GM21423 (cell line): ENCODE measurements at regions not wholly inside any gene's neighbourhood (a gene's known extent, or its start where the extent isn't known, plus 50 kb on each side); places are given as distances from the start of the nearest gene placed in this dataset.

ENCODE experiments used
- ATAC-seq: cut with Tn5 transposase; IDR thresholded peaks from one replicate; pipeline ENCODE4 v1.9.1; 2021; ENCODE audit warnings: mild to moderate bottlenecking, moderate library complexity; ENCODE audit not compliant: unreplicated experiment

DNA sequence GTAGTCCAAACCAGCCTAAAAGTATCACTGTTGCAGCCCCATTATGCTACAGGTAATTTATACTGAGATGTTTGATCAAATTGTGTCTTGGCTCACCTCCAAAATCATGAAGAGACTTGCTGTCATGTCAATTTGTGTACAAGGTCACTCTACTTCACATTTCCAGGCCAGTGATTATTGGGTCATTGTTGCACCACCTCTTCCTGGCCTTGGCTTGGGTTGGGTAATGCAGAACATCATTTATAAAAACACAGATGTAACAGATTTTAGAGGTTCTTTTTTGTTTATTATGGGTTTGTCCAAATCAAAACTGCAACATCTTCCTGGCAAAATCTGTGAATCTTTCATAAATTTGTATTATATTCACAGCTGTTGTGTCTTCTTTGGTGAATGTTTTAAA, 459.5 kb downstream of the ANKRD50 start:
- ATAC-seq: no peak

DNA sequence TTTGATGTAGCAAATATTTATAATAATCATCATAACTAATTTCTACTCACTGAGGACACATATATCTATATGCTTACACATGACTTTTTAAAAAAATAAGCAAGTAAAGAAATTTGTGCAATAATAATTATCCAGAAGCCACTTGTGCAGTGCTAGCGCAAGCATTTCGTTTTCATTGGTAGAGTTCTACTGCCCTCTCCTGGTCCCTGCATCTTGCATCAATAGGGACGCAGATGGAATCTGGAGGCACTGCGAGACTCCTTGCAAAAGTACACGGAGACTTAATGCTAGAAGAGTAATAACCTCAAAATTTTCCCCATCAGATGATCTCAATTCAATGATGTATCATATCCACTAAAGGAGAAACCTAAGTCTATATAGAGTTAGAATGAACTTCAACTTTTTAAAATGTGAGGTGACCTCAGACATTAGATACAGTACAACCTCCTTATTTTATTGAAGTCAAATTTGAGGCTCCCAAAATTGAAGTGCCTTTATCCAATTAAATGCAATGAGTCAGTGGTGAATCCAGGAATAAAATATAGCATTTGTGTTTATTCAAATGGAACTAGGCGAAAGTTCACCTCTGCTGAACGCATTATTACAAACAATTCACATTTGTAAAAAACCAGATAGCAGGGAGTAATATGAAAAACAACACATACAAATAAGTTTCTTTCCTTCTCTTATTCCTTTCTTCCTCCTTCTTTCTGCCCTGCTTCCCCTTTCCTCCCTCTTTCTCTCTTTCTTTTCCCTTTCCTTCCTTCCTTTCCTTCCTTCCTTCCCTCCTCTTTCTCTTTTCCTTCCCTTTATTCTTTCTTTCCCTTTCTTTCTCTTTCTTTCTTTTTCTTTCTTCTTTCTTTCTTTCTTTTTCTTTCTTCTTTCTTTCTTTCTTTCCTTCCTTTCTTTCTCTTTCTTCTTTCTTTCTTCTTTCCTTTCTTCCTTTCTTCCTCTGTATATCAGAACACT, 450.0 kb downstream of the ANKRD50 start:
- peak; percentile 95 for ATAC-seq

DNA sequence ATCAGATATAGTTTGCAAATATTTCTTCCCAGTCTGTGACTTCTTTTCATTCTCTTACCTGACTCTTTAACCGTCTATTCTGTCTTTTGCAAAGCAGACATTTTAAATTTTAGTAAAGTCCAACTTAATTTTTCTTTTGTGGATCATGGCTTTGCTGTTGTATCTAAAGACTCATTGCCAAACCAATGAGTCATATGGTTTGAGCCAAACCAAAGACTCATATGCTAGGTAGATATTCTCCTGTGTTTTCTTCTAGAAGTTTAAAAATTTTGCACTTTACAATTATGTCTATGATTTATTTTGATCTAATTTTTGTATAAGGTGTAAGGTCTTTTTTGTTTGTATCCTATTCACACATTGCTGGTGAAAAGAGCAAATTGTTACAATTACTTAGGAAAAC, 446.8 kb downstream of the ANKRD50 start:
- no peak for ATAC-seq

DNA sequence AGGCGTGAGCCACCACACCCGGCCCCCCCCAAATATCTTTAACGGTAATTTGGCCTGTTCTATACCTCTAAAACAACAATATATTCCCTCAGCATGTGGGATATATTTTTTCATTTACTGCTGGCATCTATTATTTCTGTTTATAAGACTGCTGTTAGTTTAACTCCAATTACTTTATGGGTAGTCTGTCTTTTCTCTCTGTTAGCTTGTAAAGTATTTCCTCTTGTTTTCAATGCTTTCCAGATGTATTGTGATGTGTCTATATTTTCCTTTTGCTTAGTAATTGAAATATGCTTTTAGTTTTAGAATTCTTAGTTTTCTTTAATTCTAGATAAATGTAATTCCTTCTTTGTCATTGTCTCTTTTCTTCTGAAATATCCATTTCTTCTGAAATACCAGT, 445.8 kb downstream of the ANKRD50 start:
- ATAC-seq: no peak

DNA sequence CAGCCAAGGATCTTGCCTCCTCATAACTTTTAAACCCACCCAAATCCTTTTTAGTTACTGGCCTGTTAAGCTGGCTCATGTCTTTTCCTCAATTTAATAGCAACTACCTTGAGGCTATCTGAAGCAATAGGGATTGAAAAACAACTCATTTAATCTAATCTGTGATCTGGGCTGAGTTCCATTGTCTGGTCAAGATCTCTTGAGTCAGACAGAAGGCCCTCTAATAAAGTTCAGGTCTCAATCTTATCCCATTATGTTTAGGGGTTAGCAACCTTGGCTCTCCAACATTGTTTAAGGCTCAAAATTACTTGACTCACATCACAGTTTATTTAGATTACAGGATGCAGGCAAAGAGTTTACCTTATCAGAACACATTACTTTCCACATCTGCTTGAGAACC, 436.1 kb downstream of the ANKRD50 start:
- ATAC-seq: no peak

DNA sequence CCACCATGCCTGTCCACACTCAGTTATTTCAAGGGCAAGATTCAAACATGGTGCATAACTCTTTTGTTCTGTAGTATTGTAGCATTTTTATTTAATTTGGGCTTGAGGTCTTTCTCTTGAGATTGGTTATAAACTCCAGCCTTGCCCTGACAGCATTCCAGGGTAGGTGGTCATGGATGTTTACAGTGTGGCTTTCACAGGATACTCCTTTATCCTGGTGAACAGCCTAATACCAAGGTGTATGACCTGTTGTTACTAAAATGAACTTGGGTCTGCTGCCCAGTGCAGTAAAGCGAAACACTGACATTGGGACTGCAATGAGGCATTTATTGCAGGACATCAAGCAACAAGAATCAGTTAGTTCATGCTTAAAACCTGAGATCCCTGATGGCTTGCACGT, 434.8 kb downstream of the ANKRD50 start:
- ATAC-seq: no peak

DNA sequence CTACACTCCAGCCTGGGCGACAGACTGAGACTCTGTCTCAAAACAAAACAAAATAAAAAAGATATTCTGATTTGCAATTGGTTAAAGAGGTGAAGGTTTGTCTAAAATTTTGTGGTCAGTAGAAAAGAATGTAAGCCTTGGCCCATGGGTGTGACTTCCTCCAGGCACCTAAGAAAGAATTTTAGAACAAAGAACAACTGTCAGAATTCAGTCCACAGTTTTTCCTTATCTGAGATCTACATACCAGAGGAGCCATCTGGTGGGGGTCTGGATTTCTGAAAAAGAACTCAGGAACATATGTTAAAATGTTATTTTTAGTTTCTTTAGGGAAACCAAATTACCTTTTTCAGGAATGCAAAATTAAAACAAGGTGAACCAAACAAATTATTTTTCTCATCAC, 434.1 kb downstream of the ANKRD50 start:
- no peak for ATAC-seq

DNA sequence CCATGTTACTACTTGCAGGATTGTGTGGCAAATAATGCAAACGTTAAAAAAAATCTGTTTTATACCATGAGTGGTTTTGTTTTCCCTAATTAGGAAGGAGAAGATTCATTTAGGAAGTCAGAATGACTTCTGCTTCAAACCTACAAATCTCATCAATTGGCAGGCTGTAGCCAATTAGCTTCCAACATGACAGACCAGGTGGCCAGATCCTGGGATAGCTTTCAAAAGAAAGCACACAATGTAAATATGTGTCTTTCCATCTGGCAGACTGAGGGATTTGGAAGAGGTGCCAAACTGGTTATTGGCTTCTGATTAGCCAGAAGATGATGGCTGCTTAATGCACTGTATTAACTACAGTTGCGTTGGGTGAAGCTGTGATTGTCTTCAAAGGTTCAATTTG, 432.8 kb downstream of the ANKRD50 start:
- ATAC-seq: no peak

DNA sequence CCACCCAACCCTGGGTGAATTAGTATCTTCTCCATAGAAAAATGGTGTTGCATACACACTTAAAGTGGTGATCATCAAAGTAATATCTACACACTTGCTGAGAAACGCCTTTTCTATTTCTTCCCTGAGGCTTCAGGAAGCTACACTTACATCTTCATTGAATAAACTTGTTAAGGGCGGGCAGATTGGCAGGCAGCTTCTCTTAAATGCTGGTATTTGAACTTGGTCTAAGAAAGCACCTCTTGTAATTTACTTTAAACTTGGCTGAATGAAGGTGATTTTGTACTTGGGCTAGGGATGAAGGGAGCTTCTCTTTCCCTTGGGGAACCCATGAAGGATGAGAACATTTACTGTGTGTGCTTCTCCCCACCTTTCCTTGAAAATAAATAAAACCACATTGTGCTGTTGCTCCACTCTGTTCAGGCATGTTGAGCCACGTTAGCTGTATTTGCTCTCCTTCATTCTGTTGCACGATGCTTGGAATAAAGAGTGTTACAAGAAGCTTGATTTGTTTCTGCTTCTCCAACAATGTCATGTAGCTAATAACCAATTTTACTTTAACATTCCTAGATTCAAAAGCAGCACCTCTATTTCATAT, 430.1 kb downstream of the ANKRD50 start:
- ATAC-seq: no peak

DNA sequence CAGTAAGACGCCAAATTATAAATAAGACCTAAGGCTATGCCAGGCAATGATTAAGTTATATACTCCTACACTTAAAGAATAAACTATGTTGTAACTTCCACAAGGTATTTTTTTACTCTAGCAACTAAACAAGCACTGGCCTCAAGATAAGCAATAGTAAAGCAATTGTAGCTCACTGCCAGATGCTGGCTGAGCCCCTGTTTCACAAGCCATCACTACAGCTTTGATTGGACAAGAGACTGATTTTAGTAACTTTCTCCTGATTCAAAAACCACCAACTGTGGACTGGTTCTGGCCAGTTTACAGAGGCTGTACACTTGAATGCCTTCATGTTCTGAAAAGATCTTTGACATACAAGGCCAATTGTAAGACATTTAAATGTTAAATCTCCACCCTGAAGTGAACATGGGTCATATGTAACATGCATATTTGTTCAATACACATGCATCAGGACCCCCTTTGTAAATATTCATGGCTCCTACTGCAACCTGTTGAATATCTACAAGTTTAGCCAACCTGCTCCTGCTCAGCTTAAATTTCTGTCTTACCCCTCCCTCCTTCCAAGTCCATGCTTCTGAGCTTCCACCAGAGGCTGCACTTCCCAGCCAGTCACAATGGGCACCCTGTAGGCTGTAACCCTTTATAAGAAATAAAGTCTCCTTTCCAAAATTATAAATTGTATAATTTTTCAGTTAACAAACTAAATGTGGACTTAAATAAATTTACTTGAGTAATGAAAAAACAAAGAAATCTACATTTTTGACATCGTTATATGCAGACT, 423.6 kb downstream of the ANKRD50 start:
- ATAC-seq: no peak

DNA sequence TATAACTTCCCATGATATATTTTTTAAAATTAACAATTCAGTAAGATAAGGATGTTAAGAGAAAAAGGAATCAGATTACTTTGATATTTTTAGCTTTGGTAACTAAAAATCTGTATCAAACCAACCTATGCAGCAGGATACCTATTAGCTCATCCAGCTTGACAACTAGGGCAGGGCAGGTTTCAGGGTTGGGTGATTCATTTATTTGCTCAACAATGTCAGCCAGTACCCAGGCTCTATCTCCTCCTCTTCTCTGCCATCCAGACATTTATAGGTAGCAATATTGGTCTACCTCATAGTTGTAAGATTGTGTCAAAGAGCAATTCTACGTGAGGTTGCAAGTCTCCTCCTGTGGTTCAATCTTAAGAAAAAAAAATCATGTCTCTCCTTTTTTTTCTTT, 421.9 kb downstream of the ANKRD50 start:
- ATAC-seq: no peak

DNA sequence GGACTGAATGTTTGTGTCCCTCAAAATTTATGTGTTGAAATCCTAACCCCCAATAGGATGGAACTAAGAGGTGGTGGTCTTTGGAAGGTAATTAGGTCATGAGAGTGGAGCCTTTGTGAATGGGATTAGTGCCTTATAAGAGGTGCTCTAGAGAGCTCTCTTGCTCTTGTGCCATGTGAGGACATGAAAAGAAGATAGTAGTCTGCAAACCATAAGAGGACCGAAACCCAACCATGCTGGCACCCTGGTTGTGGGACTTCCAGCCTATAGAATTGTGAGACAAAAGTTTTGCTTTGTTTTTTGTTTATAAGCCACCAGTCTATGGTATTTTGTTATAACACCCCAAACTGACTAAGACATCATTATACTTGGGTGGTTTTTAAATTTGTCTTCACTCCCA, 417.1 kb downstream of the ANKRD50 start:
- no peak for ATAC-seq

DNA sequence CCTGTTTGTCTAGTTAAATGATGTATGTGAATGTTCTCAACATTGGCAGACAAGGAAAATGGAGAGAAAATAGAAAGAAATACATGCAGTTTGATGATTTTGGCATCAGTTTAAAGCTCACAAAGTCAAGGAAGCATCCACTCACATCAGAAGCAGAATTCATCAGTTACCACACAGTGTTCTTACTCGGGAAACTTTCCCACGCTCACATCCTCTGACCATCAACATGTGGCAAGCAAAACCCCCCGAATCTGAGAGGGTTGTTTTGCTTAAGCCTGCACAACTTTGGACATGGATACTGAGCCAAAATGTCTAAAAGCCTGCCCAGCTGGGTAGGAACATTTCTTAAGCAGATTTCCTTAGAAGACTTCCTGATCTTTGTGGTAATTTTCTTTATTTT, 407.6 kb downstream of the ANKRD50 start:
- ATAC-seq: no peak

DNA sequence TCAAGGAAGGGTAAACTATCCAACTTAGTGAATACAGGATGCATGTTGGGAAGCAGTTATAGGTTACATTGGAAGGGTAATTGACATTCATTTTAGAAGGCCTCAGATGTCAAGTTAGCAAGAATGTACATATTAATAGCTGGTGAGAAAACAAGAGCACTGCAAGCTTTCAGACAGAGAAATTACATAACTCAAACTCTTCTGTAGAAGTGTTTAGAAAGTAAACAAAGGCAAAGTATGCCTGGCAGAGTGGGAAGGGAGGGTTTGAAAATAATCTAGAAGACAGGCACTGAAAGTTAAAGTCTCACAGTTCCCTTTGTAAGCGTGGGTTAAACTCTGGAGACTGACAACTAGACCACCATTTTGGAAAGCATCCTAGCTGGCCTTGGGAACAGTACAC, 406.2 kb downstream of the ANKRD50 start:
- no peak for ATAC-seq

DNA sequence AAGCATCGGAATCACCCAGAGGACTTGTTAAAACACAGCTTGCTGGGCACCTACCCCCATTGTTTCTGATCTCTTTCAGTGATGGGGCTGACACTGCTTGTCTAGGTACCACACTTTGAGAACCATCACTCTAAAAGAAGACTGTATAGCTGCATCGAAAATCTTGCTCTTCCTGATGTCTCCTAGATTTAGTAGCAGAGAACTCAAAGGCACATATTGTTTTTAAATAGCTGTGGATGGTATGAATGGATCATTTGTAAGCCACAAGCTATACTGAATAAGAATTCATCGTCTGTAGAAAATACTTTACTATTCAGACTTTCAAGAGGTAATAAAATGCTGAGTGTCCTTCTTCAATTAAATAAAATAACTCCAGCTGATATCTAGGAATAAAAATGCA, 405.4 kb downstream of the ANKRD50 start:
- no peak for ATAC-seq

DNA sequence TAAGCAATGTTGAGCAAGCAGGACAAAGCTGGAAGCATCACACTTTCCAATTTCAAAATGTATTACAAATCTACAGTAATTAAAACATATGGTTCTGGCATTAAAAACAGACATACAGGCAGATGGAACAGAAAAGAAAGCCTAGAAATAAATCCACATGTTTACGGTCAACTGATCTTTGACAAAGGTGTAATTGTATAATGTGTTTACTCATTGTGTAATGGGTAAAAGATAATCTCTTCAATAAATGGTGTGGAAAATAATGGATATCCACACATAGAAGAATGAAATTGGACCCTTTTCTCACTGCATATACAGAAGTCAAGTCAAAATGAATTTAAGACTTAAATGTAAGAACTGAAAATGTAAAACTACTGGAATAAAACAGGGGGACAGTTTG, 394.2 kb downstream of the ANKRD50 start:
- ATAC-seq: no peak

DNA sequence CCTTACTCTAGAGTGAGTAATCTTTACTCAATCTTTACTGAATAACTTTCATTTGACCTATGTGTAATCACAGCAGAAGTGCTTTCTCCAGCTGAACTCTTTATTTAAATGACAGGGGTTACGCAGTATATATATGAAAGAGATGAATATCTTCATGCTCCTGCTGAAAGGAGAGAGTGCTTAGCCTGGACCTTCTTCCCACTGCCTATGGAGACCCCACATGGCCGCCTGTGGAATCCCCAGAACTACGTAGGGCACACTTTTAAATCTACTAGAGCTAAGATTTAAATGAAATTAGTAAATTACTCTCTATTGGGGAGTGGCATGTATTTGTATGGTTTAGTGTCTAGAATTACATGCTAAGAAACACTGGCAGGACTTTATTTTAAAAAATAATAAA, 391.2 kb downstream of the ANKRD50 start:
- no peak for ATAC-seq

DNA sequence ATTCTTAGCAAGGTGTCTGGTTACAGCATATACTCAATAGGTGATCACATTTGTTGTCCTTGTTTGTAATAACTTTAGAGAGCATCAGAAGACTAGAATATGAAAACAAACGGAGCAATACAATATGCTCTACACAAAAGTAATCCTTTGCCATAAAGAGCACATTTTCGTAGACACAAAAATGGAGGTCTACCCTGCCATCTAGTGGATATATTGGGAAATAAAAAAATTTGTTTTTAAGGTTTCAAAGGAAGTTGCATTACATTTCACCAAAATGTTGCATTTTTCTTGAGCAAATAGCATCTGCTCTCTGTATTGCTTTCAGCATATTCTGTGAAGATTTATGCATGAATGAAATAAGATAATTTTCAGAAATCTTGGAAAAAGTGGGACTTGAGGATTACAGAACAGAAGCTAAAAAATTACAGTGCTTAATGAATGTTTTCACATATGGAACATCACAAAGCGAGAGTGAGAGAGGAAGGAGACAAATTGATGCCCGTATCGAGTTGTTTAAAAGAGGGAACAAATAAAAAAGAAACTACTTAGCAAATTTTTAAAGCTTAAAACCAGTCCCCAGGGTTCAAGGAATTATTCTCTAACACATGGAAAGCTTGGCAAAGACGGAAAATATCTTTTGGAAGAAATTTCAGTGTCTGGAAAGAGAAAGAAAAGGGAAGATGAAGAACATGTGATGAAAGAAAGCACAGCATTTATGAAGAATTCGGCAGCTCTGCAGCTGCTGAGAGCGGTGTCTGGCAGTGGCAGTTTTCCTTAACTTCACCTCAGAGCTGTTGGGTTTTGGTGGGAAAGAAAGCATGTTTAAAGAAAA, 390.1 kb downstream of the ANKRD50 start:
- ATAC-seq: no peak

DNA sequence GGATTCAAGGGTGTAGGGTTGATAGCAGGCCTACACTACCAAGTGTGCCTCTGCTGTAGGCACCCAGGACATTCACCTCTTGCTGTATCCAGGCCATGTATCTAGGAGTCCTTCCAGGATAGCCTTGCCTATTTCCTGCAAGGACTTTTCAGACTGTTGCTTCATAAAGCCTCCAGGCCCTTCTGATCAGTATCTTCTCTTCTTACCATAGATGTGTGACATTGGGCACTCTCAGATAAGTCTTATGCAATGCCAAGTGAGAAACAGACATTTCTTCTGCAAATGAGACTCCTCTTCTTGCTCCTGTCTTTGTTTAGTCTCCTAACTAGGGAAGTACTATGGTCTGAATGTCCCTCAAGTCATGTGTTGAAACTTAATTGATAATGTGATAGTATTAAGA, 386.8 kb downstream of the ANKRD50 start:
- no peak for ATAC-seq

DNA sequence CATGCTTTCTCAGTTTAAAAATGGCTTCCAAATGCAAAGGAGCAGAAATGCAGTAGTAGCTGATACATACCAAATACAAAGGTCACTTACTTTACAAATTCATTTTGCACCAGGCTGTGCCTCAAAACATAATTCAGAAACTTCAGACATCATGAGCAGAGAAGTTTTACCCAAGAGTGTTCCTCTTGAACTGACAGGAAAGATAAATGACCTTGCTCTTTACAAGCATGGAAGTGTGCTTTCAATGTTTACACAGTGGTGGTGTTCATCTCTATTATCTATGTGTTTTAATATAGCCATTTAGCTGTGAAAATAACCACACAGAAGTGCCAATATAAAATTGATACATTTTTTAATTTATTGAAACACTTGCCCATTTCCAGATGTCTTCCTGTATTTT, 383.4 kb downstream of the ANKRD50 start:
- ATAC-seq: no peak

DNA sequence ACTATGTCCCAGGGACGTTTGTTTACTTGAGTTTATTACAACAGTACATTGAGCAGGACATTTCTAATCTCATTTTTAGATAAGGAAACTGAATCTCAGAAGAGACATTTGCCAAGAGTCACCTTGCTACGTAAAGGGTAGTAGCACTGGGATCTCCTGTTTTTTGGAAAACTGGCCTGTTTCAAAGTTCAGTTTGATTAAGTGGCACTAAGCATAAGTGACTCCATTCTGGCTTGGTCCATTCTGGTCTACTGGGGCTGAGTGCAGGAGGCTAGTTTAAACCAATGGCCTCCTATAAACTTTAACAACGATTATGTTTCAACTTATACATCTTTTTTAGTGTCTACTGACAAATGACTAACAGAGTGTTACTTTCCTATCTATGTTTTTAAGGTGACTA, 382.5 kb downstream of the ANKRD50 start:
- ATAC-seq: no peak
